T-helper 1 cell treated with Interleukin-12 subunit alpha and Interleukin-12 subunit beta and Interleukin-4 antibody, amounts not matched to agents 30 ng/mL and 1 ng/mL, for 36 hours (primary cell): ENCODE measurements at regions not wholly inside any gene's neighbourhood (a gene's known extent, or its start where the extent isn't known, plus 50 kb on each side); places are given as distances from the start of the nearest gene placed in this dataset.

Source experiments
- intact Hi-C: fragments of 100-400 bp; cut with micrococcal nuclease; formaldehyde crosslinking; loops from one replicate; pipeline ENCODE4 v1.15.1; 2024

- intact Hi-C loops, result no loop called here
Measured at GRCh38 chr5:141747152-141748141, 65.4 kb upstream of the ARAP3 start.

DNA sequence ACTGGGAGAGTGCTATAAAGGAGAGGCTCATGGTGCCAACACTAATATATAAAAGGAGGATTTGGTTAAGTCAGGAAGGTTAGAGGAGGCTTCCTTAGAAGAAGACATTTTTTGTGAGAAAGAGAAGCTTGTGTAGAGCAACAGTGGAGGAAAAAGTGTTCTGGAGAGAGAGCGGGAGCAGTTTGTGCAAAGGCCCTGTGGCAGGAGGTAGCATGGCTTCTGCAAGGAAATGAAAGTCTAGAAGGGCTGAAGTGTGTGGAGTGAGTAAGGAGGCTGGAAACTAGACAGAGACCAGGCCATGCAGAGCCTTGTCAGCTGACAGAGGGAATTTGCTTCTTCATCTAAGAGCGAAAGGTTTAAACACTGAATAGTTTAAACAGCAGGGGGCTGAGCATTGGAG is 64.4 kb upstream of the ARAP3 start:
- intact Hi-C loops, result no loop called here

DNA sequence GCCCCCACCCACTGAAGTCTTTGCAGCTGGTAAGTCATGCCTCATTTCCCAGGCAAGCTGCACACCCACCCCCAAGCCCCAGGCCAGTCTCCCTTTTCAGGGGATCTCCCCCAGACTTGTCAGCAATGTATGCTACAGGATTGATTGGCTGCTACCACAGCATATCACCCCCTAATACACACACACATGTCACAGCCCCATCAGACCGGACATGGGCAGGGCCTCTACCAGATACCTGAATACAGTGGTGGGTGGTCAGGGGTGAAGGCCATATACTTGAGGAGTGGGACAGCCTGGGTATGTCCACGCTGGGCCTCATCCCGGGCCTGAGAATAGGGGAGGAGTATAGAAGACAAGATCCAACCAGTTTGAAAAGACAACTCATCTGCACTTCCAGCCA is 63.4 kb upstream of the ARAP3 start:
- intact Hi-C loops, result no loop called here

DNA sequence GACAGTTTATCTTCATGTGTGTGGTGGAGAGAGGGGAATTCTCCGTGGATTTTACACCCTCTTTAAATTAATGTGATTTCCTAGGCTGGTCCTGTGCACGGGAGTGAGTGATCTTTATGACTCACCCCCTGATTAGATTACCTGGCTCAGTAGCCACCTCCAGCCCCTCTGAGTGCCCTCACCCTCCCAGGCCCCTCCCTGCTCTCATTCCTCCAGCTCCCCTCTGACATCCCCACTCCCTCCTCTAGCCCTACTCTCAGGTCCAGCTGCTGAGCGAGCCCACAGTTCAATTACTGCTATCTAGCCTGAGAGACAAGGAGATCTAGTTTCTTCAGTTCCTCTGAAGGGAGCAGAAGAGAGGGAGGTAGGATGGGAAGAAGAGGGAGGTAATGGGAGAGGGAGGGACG is 61.8 kb upstream of the ARAP3 start:
- intact Hi-C loops, result no loop called here

- intact Hi-C loops, result no loop called here
Measured at GRCh38 chr5:141742866-141743851, 61.1 kb upstream of the ARAP3 start.

GRCh38 chr5:141742144-141742543 is 60.1 kb upstream of the ARAP3 start:
- intact Hi-C loops, result no loop called here

- intact Hi-C loops, result no loop called here
Measured at GRCh38 chr5:141740885-141741284, 58.9 kb upstream of the ARAP3 start.

DNA sequence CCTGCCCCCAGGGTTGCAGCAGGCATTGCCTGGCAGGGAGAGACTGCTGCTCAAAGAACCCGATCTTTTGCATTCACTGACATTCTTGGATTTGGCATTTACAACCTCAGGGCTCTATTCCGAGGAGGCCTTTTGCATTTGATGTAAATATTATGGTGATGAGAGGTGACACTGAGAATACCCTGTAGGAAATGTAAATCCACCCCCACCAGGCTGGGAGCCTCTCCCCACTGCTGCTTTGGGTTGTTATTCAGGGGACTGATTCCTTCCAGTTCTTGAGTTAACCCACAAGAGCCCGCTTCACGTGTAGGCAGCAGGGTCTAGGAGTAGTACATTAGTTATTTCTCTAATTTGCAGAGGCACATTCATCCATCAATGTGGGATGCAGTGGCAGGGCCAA is 55.5 kb upstream of the ARAP3 start:
- intact Hi-C loops, result no loop called here

- intact Hi-C loops, result loop anchor here (1.0 kb wide), 1 partner anchor 18 kb away; no protein-coding TSS in a partner anchor
Measured at GRCh38 chr5:141735823-141736222, 53.8 kb upstream of the ARAP3 start.

GRCh38 chr5:141734501-141735229 is 52.6 kb upstream of the ARAP3 start:
- intact Hi-C loops, result loop anchor here (1.0 kb wide), 1 partner anchor 20 kb away; no protein-coding TSS in a partner anchor

GRCh38 chr5:141733198-141733597 is 51.2 kb upstream of the ARAP3 start:
- intact Hi-C loops, result no loop called here

GRCh38 chr5:141732417-141732816 is 50.4 kb upstream of the ARAP3 start:
- intact Hi-C loops, result no loop called here
